GM21786 (cell line): ENCODE measurements at regions not wholly inside any gene's neighbourhood (a gene's known extent, or its start where the extent isn't known, plus 50 kb on each side); places are given as distances from the start of the nearest gene placed in this dataset.

Source experiments
- ATAC-seq: cut with Tn5 transposase; IDR thresholded peaks from one replicate; pipeline ENCODE4 v1.9.1; 2021; ENCODE audit not compliant: unreplicated experiment

GRCh38 chr5:124839371-124839998, 93.0 kb upstream of the ZNF608 start:
- no peak for ATAC-seq

- ATAC-seq, result no peak
Measured at GRCh38 chr5:124841829-124842712, 95.6 kb upstream of the ZNF608 start.

GRCh38 chr5:124842725-124843595, 96.5 kb upstream of the ZNF608 start:
- no peak for ATAC-seq

GRCh38 chr5:124843596-124843899, 97.1 kb upstream of the ZNF608 start:
- ATAC-seq, result no peak

GRCh38 chr5:124844371-124844920, 98.0 kb upstream of the ZNF608 start:
- ATAC-seq, result no peak

GRCh38 chr5:124847907-124848306, 101.5 kb upstream of the ZNF608 start:
- no peak for ATAC-seq

- no peak for ATAC-seq
Measured at GRCh38 chr5:124849774-124850173, 103.3 kb upstream of the ZNF608 start.

- ATAC-seq, result no peak
Measured at GRCh38 chr5:124856726-124857125, 110.3 kb upstream of the ZNF608 start.

GRCh38 chr5:124858612-124859011, 112.2 kb upstream of the ZNF608 start:
- ATAC-seq, result no peak

- no peak for ATAC-seq
Measured at GRCh38 chr5:124859027-124859426, 112.6 kb upstream of the ZNF608 start.

- no peak for ATAC-seq
Measured at GRCh38 chr5:124859556-124860290, 113.3 kb upstream of the ZNF608 start.

GRCh38 chr5:124860291-124860655, 113.8 kb upstream of the ZNF608 start:
- ATAC-seq, result no peak

- ATAC-seq, result no peak
Measured at GRCh38 chr5:124865066-124865465, 118.6 kb upstream of the ZNF608 start.

- no peak for ATAC-seq
Measured at GRCh38 chr5:124865603-124866354, 119.3 kb upstream of the ZNF608 start.

GRCh38 chr5:124866355-124867136, 120.1 kb upstream of the ZNF608 start:
- ATAC-seq, result no peak

- ATAC-seq, result no peak
Measured at GRCh38 chr5:124867137-124867704, 120.8 kb upstream of the ZNF608 start.

GRCh38 chr5:124868676-124869075, 122.2 kb upstream of the ZNF608 start:
- ATAC-seq, result no peak

- ATAC-seq, result no peak
Measured at GRCh38 chr5:124869426-124870033, 123.1 kb upstream of the ZNF608 start.
